GM18508 (cell line): ENCODE measurements at regions not wholly inside any gene's neighbourhood (a gene's known extent, or its start where the extent isn't known, plus 50 kb on each side); places are given as distances from the start of the nearest gene placed in this dataset.
A peak's percentile ranks its signal among the peaks of the same experiment; 100 is the strongest.
"Not testable (repeated sequence)": the region's sequence is repeated elsewhere in the genome, so short reads cannot be mapped to it uniquely, and the experiment has no call there.

Experiments used
- ATAC-seq: cut with Tn5 transposase; IDR thresholded peaks from one replicate; pipeline ENCODE4 v1.9.1; 2021; ENCODE audit warnings: moderate number of reproducible peaks; ENCODE audit not compliant: insufficient read depth, unreplicated experiment

DNA sequence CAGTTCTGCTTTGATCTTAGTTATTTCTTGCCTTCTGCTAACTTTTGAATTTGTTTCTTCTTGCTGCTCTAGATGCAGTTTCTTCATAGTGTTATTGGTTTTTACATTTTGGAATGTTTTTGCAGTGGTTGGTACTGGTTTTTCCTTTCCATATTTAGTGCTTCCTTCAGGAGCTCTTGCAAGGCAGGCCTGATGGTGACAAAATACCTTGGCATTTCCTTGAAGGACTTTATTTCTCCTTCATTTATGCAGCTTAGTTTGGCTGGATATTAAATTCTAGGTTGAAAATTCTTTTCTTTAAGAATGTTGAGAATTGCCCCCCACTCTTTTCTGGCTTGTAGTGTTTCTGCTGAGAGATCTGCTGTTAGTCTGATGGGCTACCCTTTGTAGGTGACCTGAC is 1654.7 kb upstream of the SEL1L start:
- not testable (repeated sequence) for ATAC-seq

- no peak for ATAC-seq
Observed at GRCh38 chr14:83196236-83196635, 1662.6 kb upstream of the SEL1L start.

GRCh38 chr14:83197271-83197670 is 1663.6 kb upstream of the SEL1L start:
- ATAC-seq: no peak

DNA sequence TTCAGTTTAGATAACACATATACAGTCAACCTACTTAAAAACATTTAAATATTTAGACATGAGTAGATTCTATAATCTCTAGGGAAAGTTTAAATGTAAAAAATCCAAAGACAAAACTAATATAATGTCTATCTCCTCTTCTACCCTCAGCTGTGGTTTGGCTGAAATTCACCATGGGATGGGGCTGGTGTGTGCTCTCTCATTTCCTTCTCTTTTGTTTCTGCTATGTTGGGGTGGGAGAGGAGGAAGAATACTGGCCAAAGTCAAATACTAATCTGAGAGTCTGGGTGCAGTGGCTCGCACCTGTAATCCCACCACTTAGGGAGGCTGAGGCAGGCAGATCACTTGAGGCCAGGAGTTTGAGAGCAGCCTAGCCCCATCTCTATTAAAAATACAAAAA is 1673.9 kb upstream of the SEL1L start:
- no peak for ATAC-seq

- ATAC-seq: no peak
Observed at GRCh38 chr14:83208341-83208740, 1674.7 kb upstream of the SEL1L start.

DNA sequence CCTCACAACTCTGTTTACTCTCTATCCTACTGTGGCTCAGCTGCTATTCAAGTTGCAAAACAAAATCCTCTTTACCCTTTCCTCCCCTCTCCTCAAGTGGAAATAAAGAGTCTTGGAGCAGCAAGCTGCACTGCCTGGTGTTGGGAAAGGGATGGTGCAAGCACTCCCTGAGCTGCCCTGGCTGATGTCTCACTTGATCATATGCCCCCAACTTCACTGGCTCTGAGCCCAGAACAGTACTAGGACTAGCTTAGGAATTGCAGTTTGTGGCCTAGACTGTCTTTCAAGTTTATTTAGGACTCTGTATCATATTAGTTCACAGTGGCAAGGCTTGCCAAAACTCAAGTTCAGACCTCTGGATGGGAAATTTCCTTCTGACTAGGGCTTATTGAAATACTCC is 1683.8 kb upstream of the SEL1L start:
- no peak for ATAC-seq

DNA sequence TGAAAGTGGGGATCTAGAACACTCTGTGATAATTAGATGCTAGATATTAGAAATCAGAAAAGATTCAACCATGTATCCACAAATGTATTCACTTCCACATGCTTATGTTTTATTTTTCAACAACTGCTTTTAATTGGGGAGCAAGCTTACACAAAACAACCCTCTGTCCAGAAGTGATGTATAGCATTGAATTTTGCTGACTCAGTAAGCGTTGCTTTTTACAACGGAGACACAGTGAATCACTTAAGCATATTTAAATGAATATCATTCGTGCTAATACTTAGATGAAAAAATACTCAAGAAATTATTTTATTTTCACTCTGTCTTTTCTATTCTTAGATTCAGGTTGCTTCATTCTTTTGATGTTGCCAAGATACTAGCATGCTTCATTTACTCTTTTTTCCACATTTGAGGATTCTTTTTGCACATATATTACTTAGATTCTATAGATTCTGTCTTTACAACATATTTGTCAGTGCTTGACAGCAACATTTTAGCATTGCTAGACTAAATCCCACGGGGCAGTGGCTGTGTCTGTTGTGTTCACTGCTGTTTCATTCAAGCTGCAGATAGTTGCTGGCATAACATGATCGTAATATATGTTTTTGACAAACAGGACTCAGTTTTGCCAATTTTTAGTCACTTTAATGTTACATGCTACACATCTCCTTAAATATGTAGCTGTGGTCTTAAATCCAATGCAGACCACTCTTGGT is 1714.4 kb upstream of the SEL1L start:
- no peak for ATAC-seq

GRCh38 chr14:83251402-83251801 is 1717.7 kb upstream of the SEL1L start:
- no peak for ATAC-seq

GRCh38 chr14:83253870-83254269 is 1720.2 kb upstream of the SEL1L start:
- no peak for ATAC-seq

- peak; percentile 57 for ATAC-seq
Observed at GRCh38 chr14:83255015-83255726, 1721.5 kb upstream of the SEL1L start.

DNA sequence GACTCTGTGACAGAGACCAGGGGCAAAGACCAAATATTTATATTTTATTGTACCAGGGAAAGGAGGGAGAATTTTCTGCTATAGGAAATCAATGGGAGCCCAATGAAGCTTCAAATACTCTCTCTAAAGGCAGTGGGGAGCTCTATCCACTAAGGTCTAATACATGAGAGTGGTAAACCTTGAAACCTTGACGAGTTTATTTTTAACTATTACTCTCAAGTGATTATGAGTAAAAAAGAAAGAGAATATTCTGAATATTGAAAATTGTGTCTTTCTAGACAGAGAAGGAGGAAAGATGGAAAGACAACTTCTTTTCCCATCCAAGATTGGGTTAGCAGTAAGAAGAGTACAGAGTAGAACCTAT is 1722.1 kb upstream of the SEL1L start:
- peak; percentile 25 for ATAC-seq

GRCh38 chr14:83257466-83258439 is 1724.1 kb upstream of the SEL1L start:
- no peak for ATAC-seq

DNA sequence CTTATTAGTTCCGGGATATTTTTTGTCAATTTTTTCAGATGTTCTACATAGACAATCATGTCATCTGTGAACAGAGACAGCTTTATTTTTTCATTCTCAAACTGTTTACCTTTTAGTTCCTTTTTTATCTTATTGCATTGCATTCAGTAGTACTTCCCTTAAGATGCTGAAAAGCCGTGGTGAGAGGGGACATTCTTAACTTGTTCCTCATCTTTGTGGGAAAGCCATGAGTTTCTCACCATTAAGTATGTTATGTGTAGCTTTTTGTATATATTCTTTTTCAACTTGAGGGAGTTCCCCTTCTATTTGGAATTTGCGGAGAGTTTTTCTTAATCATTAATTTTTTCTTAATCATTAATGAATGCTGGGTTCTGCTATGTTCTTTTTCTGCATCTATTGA is 1727.1 kb upstream of the SEL1L start:
- no peak for ATAC-seq

GRCh38 chr14:83269583-83269982 is 1735.9 kb upstream of the SEL1L start:
- no peak for ATAC-seq

DNA sequence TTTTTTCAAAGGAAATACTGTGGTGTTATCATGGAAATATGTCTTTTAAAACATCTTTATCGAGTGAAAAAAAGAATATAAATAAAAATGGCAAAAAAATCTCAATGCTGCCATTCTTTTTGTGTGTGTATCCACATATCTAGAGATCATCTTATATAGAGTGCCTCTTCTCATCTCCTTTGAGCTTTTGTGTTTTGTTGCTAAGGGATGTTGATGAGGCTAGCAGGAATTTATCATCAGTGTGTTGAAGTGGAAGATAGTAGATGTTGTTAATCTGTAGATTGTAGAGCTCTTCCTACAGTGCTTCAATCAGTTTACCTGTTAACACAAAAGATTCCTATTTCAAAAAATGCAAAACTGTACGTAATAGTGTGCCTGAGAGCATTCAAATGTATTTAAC is 1738.0 kb upstream of the SEL1L start:
- ATAC-seq: no peak

- ATAC-seq: no peak
Observed at GRCh38 chr14:83280719-83281118, 1747.1 kb upstream of the SEL1L start.

DNA sequence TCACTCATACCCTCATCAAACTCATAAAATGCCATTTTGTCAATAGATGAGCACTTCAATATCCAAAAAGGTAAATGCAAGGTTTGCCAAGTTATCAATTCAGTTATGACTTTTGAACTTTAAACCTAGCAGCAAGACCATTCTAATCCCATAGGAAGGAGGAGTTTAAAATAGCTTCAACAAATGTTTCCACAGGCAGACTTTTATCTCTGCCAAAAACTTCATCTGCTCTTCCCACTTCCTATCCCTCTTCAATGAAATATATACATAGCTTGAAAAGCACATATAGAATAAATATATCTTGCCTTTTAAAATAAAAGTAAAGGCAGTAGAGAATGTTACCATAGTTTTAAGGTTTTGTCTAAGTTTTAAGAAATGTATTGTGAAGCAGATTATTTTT is 1749.1 kb upstream of the SEL1L start:
- ATAC-seq: no peak

GRCh38 chr14:83287300-83287699 is 1753.6 kb upstream of the SEL1L start:
- ATAC-seq: no peak

DNA sequence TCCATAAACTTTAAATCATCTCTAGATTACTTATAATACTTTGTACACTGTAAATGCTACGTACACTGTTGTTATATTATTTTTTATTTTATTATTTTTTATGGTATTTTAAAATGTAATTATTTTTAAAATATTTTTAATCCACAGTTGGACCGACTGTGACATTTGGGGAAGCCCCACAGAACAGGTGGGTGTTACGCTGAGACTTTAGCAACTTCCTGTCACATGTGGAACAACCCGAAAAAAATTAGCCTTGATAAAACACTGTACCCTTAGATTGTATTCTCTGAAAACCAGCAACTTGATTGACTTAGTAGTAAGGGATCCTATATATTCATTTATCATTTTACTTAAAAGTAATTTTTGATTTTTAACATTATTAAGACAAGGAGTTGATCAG is 1755.7 kb upstream of the SEL1L start:
- no peak for ATAC-seq

DNA sequence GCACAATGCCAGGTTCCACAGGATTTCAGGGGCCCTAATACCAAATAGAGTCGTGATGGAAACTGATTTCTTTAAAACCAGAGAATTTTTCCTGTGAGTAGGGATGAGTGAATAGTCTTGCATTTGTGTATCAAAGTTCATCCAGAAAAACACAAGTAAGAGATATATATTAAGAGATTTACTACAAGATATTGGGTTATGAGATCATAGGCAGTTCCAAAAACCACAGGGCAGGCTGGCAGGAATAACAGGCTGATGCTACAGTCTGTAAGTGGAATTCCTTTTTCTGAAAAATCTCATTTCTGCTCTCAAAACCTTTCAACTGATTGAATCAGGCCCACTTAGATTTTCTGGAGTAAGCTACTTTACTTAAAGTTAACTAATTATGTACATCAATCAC is 1756.2 kb upstream of the SEL1L start:
- ATAC-seq: no peak

- no peak for ATAC-seq
Observed at GRCh38 chr14:83290447-83290846, 1756.8 kb upstream of the SEL1L start.
